SK-N-SH treated with all-trans-retinoic acid at 6 μM for 48 hours (cell line): ENCODE measurements at regions not wholly inside any gene's neighbourhood (a gene's known extent, or its start where the extent isn't known, plus 50 kb on each side); places are given as distances from the start of the nearest gene placed in this dataset.

ENCODE experiments used
- ATAC-seq: fragments of 200-7000 bp; cut with Tn5 transposase; 3 replicates; pipeline ENCODE4 v1.9.1; 2020; ENCODE audit warnings: mild to moderate bottlenecking, moderate library complexity
- ARNTL ChIP-seq: fragments of 450-650 bp; formaldehyde crosslinking; IDR thresholded peaks from 2 replicates; pipeline ENCODE4 v1.5.0; 2020; ENCODE audit warnings: low read depth, mild to moderate bottlenecking, moderate library complexity, borderline replicate concordance
- BACH2 ChIP-seq: fragments of 250-450 bp; sonication (Bioruptor Pico); IDR thresholded peaks from 2 replicates; pipeline ENCODE4 v1.9.0; 2021; ENCODE audit warnings: mild to moderate bottlenecking, borderline replicate concordance
- CSDC2 ChIP-seq: fragments of 250-450 bp; sonication (Bioruptor Pico); IDR thresholded peaks from 2 replicates; pipeline ENCODE4 v1.5.0; 2020; ENCODE audit warnings: mild to moderate bottlenecking, moderate library complexity
- CSRNP3 ChIP-seq: fragments of 250-450 bp; sonication (Bioruptor Pico); IDR thresholded peaks from 2 replicates; pipeline ENCODE4 v1.5.1; 2021; ENCODE audit warnings: mild to moderate bottlenecking, moderate library complexity
- OSR1 ChIP-seq: fragments of 250-450 bp; sonication (Bioruptor Pico); IDR thresholded peaks from 2 replicates; pipeline ENCODE4 v1.8.0; 2022; ENCODE audit warnings: moderate library complexity, mild to moderate bottlenecking, inconsistent platforms
- PATZ1 ChIP-seq: fragments of 250-450 bp; sonication (Bioruptor Pico); IDR thresholded peaks from 2 replicates; pipeline ENCODE4 v1.8.0; 2020; ENCODE audit warnings: mild to moderate bottlenecking, moderate library complexity, borderline replicate concordance
- POU6F1 ChIP-seq: fragments of 250-450 bp; sonication (Bioruptor Pico); IDR thresholded peaks from 2 replicates; pipeline ENCODE4 v1.8.0; 2021; ENCODE audit warnings: low read depth, mild to moderate bottlenecking, moderate library complexity, borderline replicate concordance
- PPARA ChIP-seq: fragments of 250-450 bp; sonication (Bioruptor Pico); IDR thresholded peaks from 2 replicates; pipeline ENCODE4 v1.5.0; 2020; ENCODE audit warnings: mild to moderate bottlenecking, borderline replicate concordance
- RARB ChIP-seq: fragments of 250-450 bp; sonication (Bioruptor Pico); IDR thresholded peaks from 2 replicates; pipeline ENCODE4 v1.8.0; 2021; ENCODE audit warnings: mild to moderate bottlenecking, moderate library complexity
- SNAI2 ChIP-seq: fragments of 250-450 bp; sonication (Bioruptor Pico); IDR thresholded peaks from 2 replicates; pipeline ENCODE4 v1.5.0; 2020; ENCODE audit warnings: mild to moderate bottlenecking, moderate library complexity
- TCF4 ChIP-seq: fragments of 250-450 bp; sonication (Bioruptor Pico); IDR thresholded peaks from 2 replicates; pipeline ENCODE4 v1.8.0; 2021; ENCODE audit warnings: mild to moderate bottlenecking, moderate library complexity, borderline replicate concordance
- TOX ChIP-seq: fragments of 250-450 bp; sonication (Bioruptor Pico); IDR thresholded peaks from 2 replicates; pipeline ENCODE4 v1.8.0; 2021; ENCODE audit warnings: mild to moderate bottlenecking, moderate library complexity, borderline replicate concordance
- TSHZ2 ChIP-seq: fragments of 250-450 bp; sonication (Bioruptor Pico); IDR thresholded peaks from 2 replicates; pipeline ENCODE4 v1.5.0; 2020; ENCODE audit warnings: mild to moderate bottlenecking, moderate library complexity
- ZFP3 ChIP-seq: fragments of 250-450 bp; sonication (Bioruptor Pico); IDR thresholded peaks from 2 replicates; pipeline ENCODE4 v1.5.0; 2020; ENCODE audit warnings: mild to moderate bottlenecking, moderate library complexity
- ZFP30 ChIP-seq: fragments of 450-650 bp; formaldehyde crosslinking; IDR thresholded peaks from 2 replicates; pipeline ENCODE4 v1.5.0; 2022; ENCODE audit warnings: mild to moderate bottlenecking, moderate library complexity
- ZNF8 ChIP-seq: fragments of 450-650 bp; formaldehyde crosslinking; IDR thresholded peaks from 2 replicates; pipeline ENCODE4 v1.5.0; 2020; ENCODE audit warnings: mild to moderate bottlenecking, moderate library complexity

- peak; percentile 15; the same call in 1 of the 3 replicates for ATAC-seq
- TF ChIP-seq TCF4 (CRISPR knock-in tag) (no peak), SNAI2 (no peak), TSHZ2 (CRISPR knock-in tag) (no peak), ARNTL (CRISPR knock-in tag) (no peak), TOX (CRISPR knock-in tag) (no peak), PATZ1 (CRISPR knock-in tag) (no peak), PPARA (no peak), ZFP30 (CRISPR knock-in tag) (no peak)
These were observed 110.8 kb upstream of the CD82 start for GRCh38 chr11:44454666-44455065.

- peak; percentile 48; the same call in 2 of the 3 replicates for ATAC-seq
- no peak for TF ChIP-seq ZFP3 (CRISPR knock-in tag)
- no peak for TF ChIP-seq POU6F1 (CRISPR knock-in tag)
- no peak for TF ChIP-seq ZNF8
- TF ChIP-seq TCF4 (CRISPR knock-in tag): no peak
- no peak for TF ChIP-seq CSRNP3 (CRISPR knock-in tag)
- TF ChIP-seq RARB (CRISPR knock-in tag): no peak
- TF ChIP-seq OSR1 (CRISPR knock-in tag): no peak
- TF ChIP-seq PPARA: no peak
- no peak for TF ChIP-seq ARNTL (CRISPR knock-in tag)
- no peak for TF ChIP-seq BACH2
- TF ChIP-seq SNAI2: no peak
These were observed 108.7 kb upstream of the CD82 start for GRCh38 chr11:44456544-44457300.

- peak; percentile 60; the same call in 1 of the 2 replicates for TF ChIP-seq TCF4 (CRISPR knock-in tag)
- no peak for TF ChIP-seq CSDC2 (CRISPR knock-in tag)
- TF ChIP-seq TSHZ2 (CRISPR knock-in tag): 0 out of 2 replicates have a peak, but pooled peaks have one; percentile 16
- no peak for TF ChIP-seq PATZ1 (CRISPR knock-in tag)
- no peak for ATAC-seq
These were observed 107.6 kb upstream of the CD82 start for GRCh38 chr11:44457862-44458261.
